ENCODE measurements at regions not wholly inside any gene's neighbourhood (a gene's known extent, or its start where the extent isn't known, plus 50 kb on each side); places are given as distances from the start of the nearest gene placed in this dataset.

DNA sequence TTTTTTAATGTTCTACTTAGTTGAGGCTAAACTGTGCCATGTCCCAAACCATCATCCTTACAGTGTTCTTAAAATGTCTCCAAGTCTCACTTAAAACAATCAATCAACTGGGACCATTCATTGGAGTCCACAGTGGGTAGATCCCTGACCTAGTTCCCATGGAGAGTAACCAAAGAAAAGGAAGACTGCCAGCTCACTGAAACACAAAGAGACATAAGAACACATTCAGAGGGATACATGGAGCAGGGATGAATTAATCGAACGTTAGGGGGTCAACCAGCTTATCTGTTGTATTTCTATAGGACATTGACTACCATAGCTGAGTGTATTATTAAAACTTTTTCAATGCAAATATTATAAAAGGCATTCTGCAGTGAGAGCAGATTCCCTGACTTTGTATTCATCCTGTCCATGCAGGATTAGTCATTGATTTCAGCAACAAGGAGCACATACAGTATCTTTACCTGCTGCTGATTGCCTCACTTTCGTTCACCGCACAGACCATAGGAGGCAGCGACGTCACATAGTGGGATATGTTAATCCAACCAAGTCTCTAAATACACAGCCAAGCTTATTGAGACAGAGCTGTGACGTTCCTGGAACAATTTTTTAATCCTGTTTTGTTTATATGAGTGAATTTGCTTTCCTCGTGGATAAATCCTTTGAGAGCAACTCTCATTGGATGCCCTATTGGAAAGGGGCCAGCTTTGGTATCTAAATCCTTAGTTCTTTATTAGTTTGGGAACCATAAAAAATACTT is 364.9 kb upstream of the RBMS3 start:
- Histone ChIP-seq H3K27me3 (no peaks in the 10 kb centered on the region), H3K9me3 (replicated peaks in 1 of 11) (no peaks in the 10 kb centered on the region), H3K36me3 (no peaks in the 10 kb centered on the region), H3K4me1 (peaks cover 11 to 25% (median 20%) of the 10 kb centered on the region in 10 experiments), H3K4me3 (peak overlapping the region in 1 of 10 experiments; percentile 32; a peak in 2 of 20 replicates), H3K9ac (peak overlapping the region in 9 of 11 experiments; percentile 16 to 63 (median 42); a peak in 12 of 22 replicates), H3K27ac (peak overlapping the region in 8 of 11 experiments; percentile 2 to 60 (median 38); a peak in 8 of 22 replicates), H4K20me1 (no peaks in the 10 kb centered on the region), H3K4me2 (peak overlapping the region; percentile 61 to 79 (median 76))
- TF ChIP-seq Cebpa-rat (IDR thresholded peaks at IDR 0.05) = no peak

GRCh38 chr3:28916713-28917499 is 364.0 kb upstream of the RBMS3 start:
- Histone ChIP-seq H3K4me3 (peak overlapping the region in 5 of 10 experiments; percentile 20 to 44 (median 32); a peak in 9 of 20 replicates), H3K36me3 (no peaks in the 10 kb centered on the region), H3K4me1 (peaks cover 11 to 25% (median 20%) of the 10 kb centered on the region in 10 experiments), H4K20me1 (no peaks in the 10 kb centered on the region), H3K4me2 (peak overlapping the region; percentile 61 to 79 (median 76)), H3K9ac (peak overlapping the region in 10 of 11 experiments; percentile 16 to 63 (median 41); a peak in 13 of 22 replicates), H3K27ac (peak overlapping the region in 9 of 11 experiments; percentile 8 to 60 (median 41); a peak in 13 of 22 replicates), H3K9me3 (replicated peaks in 1 of 11) (no peaks in the 10 kb centered on the region), H3K27me3 (no peaks in the 10 kb centered on the region)
- no peak for TF ChIP-seq Cebpa-rat (IDR thresholded peaks at IDR 0.05)

- Histone ChIP-seq H3K4me3 (no peak overlapping the region), H4K20me1 (no peaks in the 10 kb centered on the region), H3K27ac (0 out of 22 replicates have a peak overlapping the region, but pooled peaks of 1 of the 11 experiments have one; percentile 11), H3K9me3 (replicated peaks in 1 of 11) (no peaks in the 10 kb centered on the region), H3K36me3 (no peaks in the 10 kb centered on the region), H3K27me3 (no peaks in the 10 kb centered on the region), H3K4me2 (no peak overlapping the region; a peak in 1 of 22 replicates), H3K4me1 (peaks cover 11 to 25% (median 20%) of the 10 kb centered on the region in 10 experiments), H3K9ac (no peak overlapping the region)
- TF ChIP-seq Cebpa-rat (IDR thresholded peaks at IDR 0.05) = no peak
These were observed 362.9 kb upstream of the RBMS3 start for GRCh38 chr3:28917895-28918475.

- no peak for TF ChIP-seq Cebpa-rat (IDR thresholded peaks at IDR 0.05)
- no peaks in the 10 kb centered on the region for H3K27me3 ChIP-seq
- H3K4me1 ChIP-seq = peaks cover 0 to 5% (median under 1%) of the 10 kb centered on the region in 10 experiments; a peak in 8 of 20 replicates
- no peak overlapping the region for H3K27ac ChIP-seq
- H3K4me3 ChIP-seq = no peak overlapping the region
- H3K4me2 ChIP-seq = no peak overlapping the region
- H3K9me3 ChIP-seq (replicated peaks in 1 of 11) = no peaks in the 10 kb centered on the region
- H3K36me3 ChIP-seq = no peaks in the 10 kb centered on the region
- no peaks in the 10 kb centered on the region for H4K20me1 ChIP-seq
- H3K9ac ChIP-seq = no peak overlapping the region
These were observed 358.5 kb upstream of the RBMS3 start for GRCh38 chr3:28922376-28922775.

DNA sequence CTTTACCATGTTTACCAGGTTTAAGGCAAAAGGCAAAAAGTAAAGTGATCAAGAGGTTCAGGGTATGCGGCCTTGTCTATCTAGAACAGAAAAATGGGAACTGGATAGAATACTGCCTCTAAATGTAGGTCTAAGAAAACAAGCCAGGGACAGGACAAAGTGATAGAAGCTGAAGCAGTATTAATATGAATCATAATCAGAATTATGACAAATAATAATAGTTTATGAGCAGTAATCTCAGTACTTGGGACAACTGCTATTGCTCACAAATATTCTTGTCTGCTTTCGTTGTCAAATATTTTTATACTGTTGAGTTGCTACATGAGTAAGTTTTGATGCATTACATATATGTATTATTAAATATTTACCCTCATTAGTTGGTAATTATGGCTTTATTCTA is 356.9 kb upstream of the RBMS3 start:
- Histone ChIP-seq H3K9me3 (replicated peaks in 1 of 11) (no peaks in the 10 kb centered on the region), H3K4me2 (no peak overlapping the region), H3K27me3 (no peaks in the 10 kb centered on the region), H3K36me3 (no peaks in the 10 kb centered on the region), H3K9ac (no peak overlapping the region), H3K4me3 (no peak overlapping the region), H4K20me1 (no peaks in the 10 kb centered on the region), H3K4me1 (no peaks in the 10 kb centered on the region), H3K27ac (no peak overlapping the region)
- TF ChIP-seq Cebpa-rat (IDR thresholded peaks at IDR 0.05) = no peak

- Histone ChIP-seq H3K4me2 (no peak overlapping the region), H3K9ac (no peak overlapping the region), H3K4me3 (no peak overlapping the region), H3K4me1 (no peaks in the 10 kb centered on the region), H3K36me3 (no peaks in the 10 kb centered on the region), H3K27me3 (no peaks in the 10 kb centered on the region), H3K27ac (no peak overlapping the region), H3K9me3 (replicated peaks in 1 of 11) (no peaks in the 10 kb centered on the region), H4K20me1 (no peaks in the 10 kb centered on the region)
- TF ChIP-seq Cebpa-rat (IDR thresholded peaks at IDR 0.05) = no peak
These were observed 356.0 kb upstream of the RBMS3 start for GRCh38 chr3:28924744-28925360.

GRCh38 chr3:28933337-28933736 is 347.5 kb upstream of the RBMS3 start:
- Histone ChIP-seq H3K4me3 (no peak overlapping the region), H3K4me2 (no peak overlapping the region)
- TF ChIP-seq Cebpa-rat (IDR thresholded peaks at IDR 0.05) = no peak

DNA sequence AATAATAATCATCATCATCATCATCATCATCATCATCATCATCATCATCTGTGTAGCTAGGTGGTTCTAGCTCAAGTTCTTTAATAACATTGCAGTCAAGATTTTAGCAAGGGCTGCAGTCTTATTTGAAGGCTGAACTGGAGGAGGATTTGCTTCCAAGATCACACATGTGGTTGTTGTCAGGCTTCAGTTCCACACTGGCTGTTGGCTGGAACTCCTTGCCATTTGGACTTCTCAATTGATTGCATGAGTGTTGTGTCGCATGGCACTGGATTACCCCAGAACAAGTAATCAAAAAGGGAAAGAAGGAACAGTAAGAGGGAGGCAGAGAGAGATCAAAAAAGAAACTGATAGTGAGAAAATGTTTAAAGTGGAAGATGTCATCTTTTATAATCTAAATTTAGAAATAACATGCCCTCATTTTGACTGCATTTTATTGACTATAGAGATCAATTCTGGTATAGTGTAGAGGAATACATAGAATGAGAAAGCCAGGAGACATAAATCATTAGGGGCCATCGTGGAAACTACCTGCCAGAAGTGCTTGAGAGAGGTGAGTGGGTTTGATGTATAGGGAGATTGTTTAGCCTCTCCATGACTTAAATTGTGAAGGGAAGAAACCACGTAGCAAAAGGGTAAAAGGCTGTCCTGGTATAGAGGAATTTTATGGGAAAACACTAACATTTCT is 346.6 kb upstream of the RBMS3 start:
- H3K36me3 ChIP-seq = no peaks in the 10 kb centered on the region
- no peaks in the 10 kb centered on the region for H3K9me3 ChIP-seq (replicated peaks in 1 of 11)
- no peak overlapping the region for H3K4me3 ChIP-seq
- no peaks in the 10 kb centered on the region for H3K4me1 ChIP-seq
- no peak for TF ChIP-seq Cebpa-rat (IDR thresholded peaks at IDR 0.05)
- no peak overlapping the region for H3K9ac ChIP-seq
- no peak overlapping the region for H3K4me2 ChIP-seq
- no peak overlapping the region for H3K27ac ChIP-seq
- no peaks in the 10 kb centered on the region for H4K20me1 ChIP-seq
- peaks cover 0 to 15% (median 0%) of the 10 kb centered on the region in 11 experiments; a peak in 2 of 22 replicates for H3K27me3 ChIP-seq

More at GRCh38 chr3:28933337-28933736, 347.5 kb upstream of the RBMS3 start:
- Histone ChIP-seq H4K20me1 (no peaks in the 10 kb centered on the region), H3K36me3 (no peaks in the 10 kb centered on the region), H3K9ac (no peak overlapping the region), H3K27ac (no peak overlapping the region), H3K4me1 (no peaks in the 10 kb centered on the region), H3K9me3 (replicated peaks in 1 of 11) (no peaks in the 10 kb centered on the region), H3K27me3 (peaks cover 0 to 9% (median 0%) of the 10 kb centered on the region in 11 experiments; a peak in 2 of 22 replicates)
